NK-92 treated with Interleukin-12 subunit alpha and Interleukin-12 subunit beta, amount 100 ng/mL, for 24 hours (cell line): ENCODE measurements at regions not wholly inside any gene's neighbourhood (a gene's known extent, or its start where the extent isn't known, plus 50 kb on each side); places are given as distances from the start of the nearest gene placed in this dataset.
"Not testable (repeated sequence)": the region's sequence is repeated elsewhere in the genome, so short reads cannot be mapped to it uniquely, and the experiment has no call there.

ENCODE experiments used
- DNase-seq: peaks from one replicate; lab custom pipeline; 2025; lab: John Stamatoyannopoulos, UW

GRCh38 chr18:44545359-44545985 lies 135.2 kb upstream of the SETBP1 start:
- no peak for DNase-seq

DNA sequence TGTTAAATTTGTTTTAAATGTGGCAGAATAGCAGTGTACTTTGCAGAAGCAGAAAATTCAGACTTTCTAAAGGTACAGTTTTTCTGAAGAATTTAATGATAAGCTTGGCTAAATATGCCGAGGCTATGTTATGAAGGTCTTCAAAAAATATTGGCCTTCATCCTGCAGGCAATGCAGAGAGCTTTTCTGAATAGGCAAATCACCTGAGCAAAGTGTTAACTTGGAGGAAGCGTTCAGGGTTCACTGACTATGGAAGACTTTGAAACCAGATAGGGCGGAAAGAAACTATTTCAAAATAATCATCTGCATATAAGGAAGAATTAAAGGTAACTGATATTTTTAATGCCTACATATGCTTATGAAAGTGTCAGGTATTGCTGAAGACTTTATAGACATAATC lies 133.7 kb upstream of the SETBP1 start:
- no peak for DNase-seq

- DNase-seq, result no peak
Measured at GRCh38 chr18:44548291-44549221, 132.1 kb upstream of the SETBP1 start.

- DNase-seq, result no peak
Measured at GRCh38 chr18:44552706-44553105, 128.0 kb upstream of the SETBP1 start.

- DNase-seq, result no peak
Measured at GRCh38 chr18:44556296-44556695, 124.4 kb upstream of the SETBP1 start.

GRCh38 chr18:44557616-44558151 lies 123.0 kb upstream of the SETBP1 start:
- no peak for DNase-seq

DNA sequence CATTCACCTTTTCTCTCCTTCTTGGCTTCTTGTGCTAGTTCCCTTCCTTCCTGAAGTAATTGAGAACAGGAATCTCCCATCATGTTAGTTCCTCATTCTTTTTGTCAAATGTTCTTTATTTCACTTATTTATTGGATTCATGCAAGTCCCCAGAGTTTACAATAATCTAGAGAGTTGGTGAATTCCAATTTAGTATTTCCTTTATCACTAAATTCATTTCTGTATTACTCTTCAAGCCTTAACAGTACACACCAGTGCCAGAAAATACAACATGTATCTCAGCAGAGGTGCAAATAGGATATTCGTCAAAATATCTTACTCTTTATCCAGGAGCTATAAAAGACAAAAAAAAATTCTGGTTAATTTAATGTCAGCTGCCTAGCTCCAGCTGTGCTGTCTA lies 121.9 kb upstream of the SETBP1 start:
- DNase-seq, result no peak

GRCh38 chr18:44562986-44563385 lies 117.7 kb upstream of the SETBP1 start:
- no peak for DNase-seq

- DNase-seq, result no peak
Measured at GRCh38 chr18:44564922-44565321, 115.8 kb upstream of the SETBP1 start.

DNA sequence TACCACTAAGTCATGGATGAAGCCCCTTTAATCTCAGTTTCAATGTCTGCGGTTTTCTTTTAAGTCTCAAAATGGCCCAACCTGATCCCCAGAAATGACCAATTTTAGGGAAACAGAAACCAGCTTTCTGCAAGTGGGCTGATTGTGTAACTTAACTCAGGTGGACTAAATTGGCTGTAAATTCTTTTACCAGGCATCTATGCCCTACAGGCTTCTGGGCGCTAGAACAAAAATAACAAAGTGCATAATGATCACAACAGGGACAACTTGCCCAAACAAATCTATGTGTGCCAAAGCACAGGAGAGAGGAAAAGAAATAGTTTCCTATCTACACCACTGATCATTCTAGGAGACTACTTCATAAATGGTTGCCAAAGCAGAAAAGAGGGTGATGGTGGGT lies 112.3 kb upstream of the SETBP1 start:
- DNase-seq, result no peak

DNA sequence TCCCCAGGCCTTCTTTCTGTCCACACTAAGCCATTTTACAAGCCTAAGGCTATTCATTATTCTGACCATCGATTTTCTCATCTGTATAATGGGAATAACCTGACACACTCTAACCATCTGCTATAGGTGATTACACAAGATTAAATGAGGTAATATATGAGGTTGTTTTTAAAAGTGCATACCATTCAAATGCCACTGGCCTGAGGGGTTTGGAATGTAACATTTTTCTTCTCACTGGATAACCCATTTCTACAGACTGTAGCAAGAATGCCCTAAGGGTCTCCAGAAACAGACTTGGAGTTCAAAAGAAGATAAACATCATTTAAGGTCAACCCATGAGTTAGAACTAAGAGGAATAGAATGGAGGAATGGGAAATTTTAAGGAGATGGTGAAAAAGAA lies 111.7 kb upstream of the SETBP1 start:
- DNase-seq, result no peak

DNA sequence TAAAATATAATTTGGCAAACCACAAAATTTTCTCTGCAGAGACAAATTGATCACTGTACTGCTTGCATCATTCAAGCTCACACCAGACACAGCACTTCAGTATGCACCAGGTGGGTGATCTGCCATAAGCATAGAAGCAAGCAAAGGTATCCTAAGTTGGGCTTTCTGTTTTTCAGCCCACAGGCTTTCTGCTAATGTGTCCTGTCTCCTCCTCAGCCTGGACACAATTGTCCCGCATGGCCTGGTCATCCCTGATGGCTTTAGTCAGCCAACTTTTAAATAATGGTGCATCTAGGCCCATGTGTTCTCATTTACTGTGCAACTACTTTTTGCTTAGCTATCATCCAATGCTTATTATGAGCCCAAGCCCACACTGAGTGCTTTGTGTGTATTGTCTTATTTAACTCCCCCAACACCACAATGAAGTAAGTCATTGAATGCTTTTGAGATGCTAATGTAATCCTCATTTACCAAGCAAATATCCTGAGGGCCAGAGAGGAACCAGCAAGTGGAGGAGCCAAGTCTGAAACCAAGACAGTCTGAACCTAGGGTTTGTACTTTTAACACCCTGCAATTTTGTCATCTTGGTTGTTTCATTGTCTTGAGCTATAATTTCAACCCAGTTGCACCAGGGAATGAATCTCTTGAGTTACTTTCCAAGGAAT lies 111.2 kb upstream of the SETBP1 start:
- DNase-seq, result no peak

GRCh38 chr18:44579028-44579702 lies 101.5 kb upstream of the SETBP1 start:
- DNase-seq, result no peak

GRCh38 chr18:44579745-44580144 lies 100.9 kb upstream of the SETBP1 start:
- no peak for DNase-seq

GRCh38 chr18:44580159-44580558 lies 100.5 kb upstream of the SETBP1 start:
- DNase-seq, result no peak

GRCh38 chr18:44580782-44581181 lies 99.9 kb upstream of the SETBP1 start:
- DNase-seq, result not testable (repeated sequence)

DNA sequence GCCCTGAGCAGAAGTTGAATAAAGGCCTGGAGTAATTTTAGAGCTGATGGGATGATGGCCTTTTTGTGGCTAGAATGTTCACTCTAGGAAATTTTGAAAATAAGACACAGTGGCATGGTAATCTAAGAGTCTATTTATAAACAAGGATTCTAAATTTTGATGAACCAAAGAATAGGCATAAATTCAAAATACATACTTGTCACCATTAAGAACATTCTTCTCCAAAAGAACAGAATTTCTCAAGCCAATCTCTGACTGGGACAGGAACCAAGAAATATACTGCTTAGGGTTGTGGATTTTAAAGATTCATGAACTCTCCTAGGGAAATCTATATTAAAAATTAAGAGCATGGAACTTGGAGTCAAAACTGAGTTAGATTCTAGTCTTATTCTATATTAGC lies 98.2 kb upstream of the SETBP1 start:
- no peak for DNase-seq

GRCh38 chr18:44584900-44585299 lies 95.8 kb upstream of the SETBP1 start:
- no peak for DNase-seq

DNA sequence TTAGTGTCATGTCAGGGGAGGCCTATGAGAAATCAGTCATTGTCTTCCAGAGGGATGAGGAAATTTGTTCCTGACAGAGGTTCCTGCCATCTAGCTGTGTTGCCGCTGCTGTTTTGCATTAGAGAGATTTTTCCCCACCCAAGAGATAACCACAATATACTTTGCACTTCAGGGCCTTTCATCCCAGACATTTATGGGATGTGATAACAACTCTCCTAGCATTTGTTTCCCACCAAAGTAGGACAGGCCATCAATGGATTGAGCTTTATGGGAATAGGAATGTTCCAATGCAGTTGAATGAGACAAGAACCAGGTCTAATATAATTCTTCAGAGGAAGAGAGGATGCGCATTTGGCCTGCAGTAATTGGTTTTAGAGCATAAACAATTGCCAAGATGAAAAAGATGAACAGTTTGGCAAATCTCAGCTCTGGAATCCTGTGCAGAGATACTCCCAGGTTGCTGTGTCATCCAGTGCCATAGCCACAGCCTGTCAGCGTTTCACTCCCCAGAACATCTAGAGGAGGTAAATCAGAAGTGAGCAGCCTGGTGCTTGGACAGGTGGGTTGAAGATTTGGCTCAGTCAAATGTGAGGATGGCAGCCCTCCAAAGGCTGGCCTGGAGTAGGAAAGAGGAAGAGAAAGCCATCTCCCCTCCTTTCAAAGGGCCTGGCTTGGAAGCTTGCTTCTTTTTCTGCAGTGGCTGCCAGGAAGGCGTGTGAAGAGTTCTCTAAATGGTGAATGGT lies 93.7 kb upstream of the SETBP1 start:
- no peak for DNase-seq

DNA sequence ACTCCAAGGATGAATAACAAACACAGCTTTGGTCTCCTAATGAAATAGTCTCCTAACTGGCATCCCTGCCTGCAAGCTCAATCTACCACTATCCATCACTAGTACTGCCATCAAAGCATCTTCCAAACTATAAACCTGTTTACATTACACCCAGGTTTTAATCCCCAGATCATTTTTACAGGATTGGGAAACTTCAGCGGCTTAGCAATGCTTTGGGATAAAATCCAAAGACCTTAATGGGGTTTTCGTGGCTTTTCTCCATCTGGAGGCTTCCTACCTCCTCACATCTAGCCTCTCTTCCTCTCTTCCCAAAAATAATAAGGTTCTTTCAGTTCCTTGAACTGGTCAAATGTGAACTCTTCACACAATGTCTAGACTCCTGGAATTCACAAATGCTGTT lies 92.2 kb upstream of the SETBP1 start:
- no peak for DNase-seq

- no peak for DNase-seq
Measured at GRCh38 chr18:44589693-44590355, 90.9 kb upstream of the SETBP1 start.
